ENCODE measurements at regions not wholly inside any gene's neighbourhood (a gene's known extent, or its start where the extent isn't known, plus 50 kb on each side); places are given as distances from the start of the nearest gene placed in this dataset.

GRCh38 chr1:162944974-162945674 lies 84.1 kb upstream of the CCDC190 start:
- H3K36me3 Mint-ChIP-seq (ENCODE audit: low read depth, unreplicated experiment) = no peaks in the 10 kb centered on the region
- DNase-seq (ENCODE audit: low spot score) = no peak
- TF ChIP-seq CTCF (IDR thresholded peaks at IDR 0.05; ENCODE audit: unreplicated experiment) = no peak
- H3K27ac Mint-ChIP-seq (ENCODE audit: unreplicated experiment) = no peak overlapping the region
- peaks cover 2% of the 10 kb centered on the region for H3K27me3 Mint-ChIP-seq (ENCODE audit: unreplicated experiment)
- H3K9me3 Mint-ChIP-seq (ENCODE audit: unreplicated experiment) = no peaks in the 10 kb centered on the region
- H3K4me3 Mint-ChIP-seq (ENCODE audit: unreplicated experiment) = no peak overlapping the region
- H3K4me1 Mint-ChIP-seq (ENCODE audit: unreplicated experiment) = no peaks in the 10 kb centered on the region

GRCh38 chr1:162943622-162944021 lies 82.6 kb upstream of the CCDC190 start:
- Mint-ChIP-seq H3K4me1 (ENCODE audit: unreplicated experiment) (no peaks in the 10 kb centered on the region), H3K9me3 (ENCODE audit: unreplicated experiment) (no peaks in the 10 kb centered on the region), H3K27me3 (ENCODE audit: unreplicated experiment) (peaks cover 2% of the 10 kb centered on the region), H3K36me3 (ENCODE audit: low read depth, unreplicated experiment) (no peaks in the 10 kb centered on the region), H3K27ac (ENCODE audit: unreplicated experiment) (no peak overlapping the region), H3K4me3 (ENCODE audit: unreplicated experiment) (no peak overlapping the region)
- DNase-seq (ENCODE audit: low spot score) = no peak
- no peak for TF ChIP-seq CTCF (IDR thresholded peaks at IDR 0.05; ENCODE audit: unreplicated experiment)

- no peak for DNase-seq (ENCODE audit: low spot score)
- Mint-ChIP-seq H3K27ac (ENCODE audit: unreplicated experiment) (no peak overlapping the region), H3K4me3 (ENCODE audit: unreplicated experiment) (no peak overlapping the region), H3K36me3 (ENCODE audit: low read depth, unreplicated experiment) (no peaks in the 10 kb centered on the region), H3K9me3 (ENCODE audit: unreplicated experiment) (no peaks in the 10 kb centered on the region), H3K4me1 (ENCODE audit: unreplicated experiment) (no peaks in the 10 kb centered on the region), H3K27me3 (ENCODE audit: unreplicated experiment) (peaks cover 2% of the 10 kb centered on the region)
- TF ChIP-seq CTCF (IDR thresholded peaks at IDR 0.05; ENCODE audit: unreplicated experiment) = no peak
Measured at GRCh38 chr1:162942916-162943559, 82.1 kb upstream of the CCDC190 start.

GRCh38 chr1:162941024-162941423 lies 80.0 kb upstream of the CCDC190 start:
- Mint-ChIP-seq H3K9me3 (ENCODE audit: unreplicated experiment) (no peaks in the 10 kb centered on the region), H3K27me3 (ENCODE audit: unreplicated experiment) (peaks cover 2% of the 10 kb centered on the region), H3K36me3 (ENCODE audit: low read depth, unreplicated experiment) (no peaks in the 10 kb centered on the region), H3K4me1 (ENCODE audit: unreplicated experiment) (no peaks in the 10 kb centered on the region), H3K4me3 (ENCODE audit: unreplicated experiment) (no peak overlapping the region), H3K27ac (ENCODE audit: unreplicated experiment) (no peak overlapping the region)
- no peak for DNase-seq (ENCODE audit: low spot score)
- TF ChIP-seq CTCF (IDR thresholded peaks at IDR 0.05; ENCODE audit: unreplicated experiment) = no peak

- Mint-ChIP-seq H3K27me3 (ENCODE audit: unreplicated experiment) (peaks cover 2% of the 10 kb centered on the region), H3K27ac (ENCODE audit: unreplicated experiment) (no peak overlapping the region), H3K9me3 (ENCODE audit: unreplicated experiment) (no peaks in the 10 kb centered on the region), H3K4me3 (ENCODE audit: unreplicated experiment) (no peak overlapping the region), H3K4me1 (ENCODE audit: unreplicated experiment) (no peaks in the 10 kb centered on the region), H3K36me3 (ENCODE audit: low read depth, unreplicated experiment) (no peaks in the 10 kb centered on the region)
- DNase-seq (ENCODE audit: low spot score) = no peak
- no peak for TF ChIP-seq CTCF (IDR thresholded peaks at IDR 0.05; ENCODE audit: unreplicated experiment)
Measured at GRCh38 chr1:162939035-162939434, 78.1 kb upstream of the CCDC190 start.
